T-helper 2 cell treated with Interferon-gamma antibody and Interleukin-4, amounts not matched to agents 100 ng/mL and 5 ng/mL, for 36 hours (primary cell): ENCODE measurements at regions not wholly inside any gene's neighbourhood (a gene's known extent, or its start where the extent isn't known, plus 50 kb on each side); places are given as distances from the start of the nearest gene placed in this dataset.

Source experiments
- intact Hi-C: fragments of 100-400 bp; cut with micrococcal nuclease; formaldehyde crosslinking; loops from one replicate; pipeline ENCODE4 v1.15.1; 2023

- intact Hi-C loops: loop anchor here (1.0 to 5.0 kb wide), 4 partner anchors 15 to 87 kb away; partner anchors contain the start of gene GZMH
Observed at GRCh38 chr14:24693983-24694382, 60.0 kb upstream of the GZMB start.

GRCh38 chr14:24693353-24693737 lies 59.4 kb upstream of the GZMB start:
- intact Hi-C loops: loop anchor here (1.0 to 5.0 kb wide), 4 partner anchors 14 to 86 kb away; partner anchors contain the start of gene GZMH

GRCh38 chr14:24692382-24693352 lies 58.7 kb upstream of the GZMB start:
- intact Hi-C loops: loop anchor here (1.0 to 5.0 kb wide), 4 partner anchors 13 to 85 kb away; partner anchors contain the start of gene GZMH

- intact Hi-C loops: loop anchor here (1.0 to 5.0 kb wide), 2 partner anchors 83 to 442 kb away; partner anchors contain the start of gene GZMH
Observed at GRCh38 chr14:24690492-24690891, 56.5 kb upstream of the GZMB start.

- intact Hi-C loops: no loop called here
Observed at GRCh38 chr14:24688030-24688658, 54.2 kb upstream of the GZMB start.
